GM12864 (cell line): ENCODE measurements at regions not wholly inside any gene's neighbourhood (a gene's known extent, or its start where the extent isn't known, plus 50 kb on each side); places are given as distances from the start of the nearest gene placed in this dataset.
"Not testable (repeated sequence)": the region's sequence is repeated elsewhere in the genome, so short reads cannot be mapped to it uniquely, and the experiment has no call there.

Experiments used
- DNase-seq: peaks from one replicate; pipeline ENCODE4 v3.0.0-alpha.2; 2011; ENCODE audit warnings: low read depth
- H3K4me3 ChIP-seq: 2 replicates; pipeline ENCODE4 v1.5.1; 2011; ENCODE audit warnings: mild to moderate bottlenecking, low read depth, low read length, control low read depth
- CTCF ChIP-seq: IDR thresholded peaks from 2 replicates; pipeline ENCODE4 v1.5.1; 2011; ENCODE audit warnings: low read depth, mild to moderate bottlenecking, moderate library complexity, low read length, control low read depth, inconsistent platforms; ENCODE audit errors: missing control alignments

GRCh38 chr20:50360921-50361320 is 149.3 kb upstream of the PTPN1 start:
- no peak for TF ChIP-seq CTCF
- no peak overlapping the region for H3K4me3 ChIP-seq
- DNase-seq, result no peak

- DNase-seq, H3K4me3 ChIP-seq: not testable (repeated sequence)
Observed at GRCh38 chr20:50362177-50362576, 148.0 kb upstream of the PTPN1 start.

GRCh38 chr20:50363027-50363426 is 147.2 kb upstream of the PTPN1 start:
- H3K4me3 ChIP-seq, result no peak overlapping the region
- no peak for DNase-seq
- TF ChIP-seq CTCF, result no peak

GRCh38 chr20:50363479-50363878 is 146.7 kb upstream of the PTPN1 start:
- DNase-seq, result no peak
- no peak for TF ChIP-seq CTCF

GRCh38 chr20:50364542-50364941 is 145.6 kb upstream of the PTPN1 start:
- H3K4me3 ChIP-seq, result no peak overlapping the region
- no peak for TF ChIP-seq CTCF
- DNase-seq, result no peak

More at GRCh38 chr20:50363479-50363878, 146.7 kb upstream of the PTPN1 start:
- no peak overlapping the region for H3K4me3 ChIP-seq

GRCh38 chr20:50366270-50367103 is 143.7 kb upstream of the PTPN1 start:
- H3K4me3 ChIP-seq, result no peak overlapping the region
- DNase-seq, result no peak
- TF ChIP-seq CTCF, result no peak

- no peak for DNase-seq
- no peak for TF ChIP-seq CTCF
- no peak overlapping the region for H3K4me3 ChIP-seq
Observed at GRCh38 chr20:50367104-50367674, 143.0 kb upstream of the PTPN1 start.
